Body of pancreas (tissue), 4 donors: ENCODE measurements at regions not wholly inside any gene's neighbourhood (a gene's known extent, or its start where the extent isn't known, plus 50 kb on each side); places are given as distances from the start of the nearest gene placed in this dataset.

Experiments used
- POLR2A ChIP-seq, 3 donors: fragments of 450-650 bp; IDR thresholded peaks; one replicate each; pipeline ENCODE4 v1.6.1; 2016; ENCODE audit warnings: antibody characterized with exemption in 3 of 3, mild to moderate bottlenecking in 2 of 3
- TF ChIP-seq, protein P1 (sequence below), 7 experiments: fragments of 450-650 bp in 4 of 7; fragments of 200-600 bp in 3 of 7; sonication (generic) in 3 of 7; IDR thresholded peaks; one replicate each; pipeline ENCODE4 v1.5.1; 2016 to 2019; ENCODE audit warnings: antibody characterized with exemption in 7 of 7

DNA sequence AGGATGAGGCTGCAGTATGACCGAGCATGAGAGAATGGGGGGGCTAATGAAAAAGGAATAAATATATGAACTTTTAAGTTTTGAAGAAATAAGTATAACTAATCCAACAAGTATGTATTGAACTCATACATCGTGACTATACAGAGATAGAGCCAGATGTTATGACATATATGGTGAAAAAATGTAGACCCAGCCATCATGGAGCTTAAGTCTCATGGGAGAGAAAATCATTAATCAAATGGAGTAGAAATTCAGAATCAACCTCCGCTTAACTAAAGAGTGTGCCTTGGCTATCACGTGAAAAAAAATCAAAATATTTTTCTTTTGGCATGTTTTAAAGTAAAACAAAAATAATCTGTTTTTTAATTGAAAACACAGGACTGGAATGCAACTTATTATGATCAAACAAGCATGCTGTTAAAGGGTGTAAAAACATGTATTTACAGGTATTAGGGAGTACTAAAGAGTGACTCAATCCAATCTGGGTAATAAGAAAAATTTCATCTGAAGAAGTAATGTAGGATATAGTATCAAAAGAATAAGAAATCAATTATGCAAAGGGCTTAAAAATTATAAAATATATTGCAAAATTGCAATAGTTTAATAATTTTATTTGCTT is 868.5 kb upstream of the NUDT12 start:
- TF ChIP-seq, protein P1, sequence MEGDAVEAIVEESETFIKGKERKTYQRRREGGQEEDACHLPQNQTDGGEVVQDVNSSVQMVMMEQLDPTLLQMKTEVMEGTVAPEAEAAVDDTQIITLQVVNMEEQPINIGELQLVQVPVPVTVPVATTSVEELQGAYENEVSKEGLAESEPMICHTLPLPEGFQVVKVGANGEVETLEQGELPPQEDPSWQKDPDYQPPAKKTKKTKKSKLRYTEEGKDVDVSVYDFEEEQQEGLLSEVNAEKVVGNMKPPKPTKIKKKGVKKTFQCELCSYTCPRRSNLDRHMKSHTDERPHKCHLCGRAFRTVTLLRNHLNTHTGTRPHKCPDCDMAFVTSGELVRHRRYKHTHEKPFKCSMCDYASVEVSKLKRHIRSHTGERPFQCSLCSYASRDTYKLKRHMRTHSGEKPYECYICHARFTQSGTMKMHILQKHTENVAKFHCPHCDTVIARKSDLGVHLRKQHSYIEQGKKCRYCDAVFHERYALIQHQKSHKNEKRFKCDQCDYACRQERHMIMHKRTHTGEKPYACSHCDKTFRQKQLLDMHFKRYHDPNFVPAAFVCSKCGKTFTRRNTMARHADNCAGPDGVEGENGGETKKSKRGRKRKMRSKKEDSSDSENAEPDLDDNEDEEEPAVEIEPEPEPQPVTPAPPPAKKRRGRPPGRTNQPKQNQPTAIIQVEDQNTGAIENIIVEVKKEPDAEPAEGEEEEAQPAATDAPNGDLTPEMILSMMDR (IDR thresholded peaks at IDR 0.05) = no peak
- no peak for TF ChIP-seq POLR2A (IDR thresholded peaks at IDR 0.05)
